ENCODE measurements at regions not wholly inside any gene's neighbourhood (a gene's known extent, or its start where the extent isn't known, plus 50 kb on each side); places are given as distances from the start of the nearest gene placed in this dataset.

DNA sequence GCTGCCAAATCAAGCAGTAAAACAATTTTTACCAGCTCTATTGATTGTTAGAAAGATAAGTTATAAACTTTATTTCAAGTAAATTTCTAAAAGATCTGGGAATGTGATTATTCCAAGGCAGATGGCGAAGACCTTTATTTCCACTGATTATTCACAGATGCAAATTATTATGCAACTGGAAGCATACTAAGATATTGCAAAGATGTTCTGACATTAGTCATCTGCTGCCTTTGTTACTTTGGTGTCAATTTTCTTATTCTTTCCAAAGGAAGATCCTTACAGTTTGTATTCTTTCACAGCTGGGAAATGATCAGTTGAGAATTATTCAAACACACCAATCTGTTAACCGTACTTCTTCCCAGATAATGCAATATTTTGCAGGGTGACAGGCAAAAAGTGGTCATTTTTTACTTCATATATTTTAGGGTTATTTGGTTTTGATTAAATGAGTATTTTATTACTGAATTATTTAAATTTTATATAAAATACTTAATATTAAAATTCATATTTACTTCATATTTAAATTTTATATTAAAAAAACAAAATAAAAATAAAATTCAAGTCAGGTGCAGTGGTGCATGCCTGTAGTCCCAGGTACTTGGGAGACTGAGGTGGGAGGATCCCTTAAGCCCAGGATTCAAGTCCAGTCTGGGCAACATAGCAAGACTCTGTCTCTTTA, 171.3 kb downstream of the FZD1 start:
- TF ChIP-seq, protein P1, sequence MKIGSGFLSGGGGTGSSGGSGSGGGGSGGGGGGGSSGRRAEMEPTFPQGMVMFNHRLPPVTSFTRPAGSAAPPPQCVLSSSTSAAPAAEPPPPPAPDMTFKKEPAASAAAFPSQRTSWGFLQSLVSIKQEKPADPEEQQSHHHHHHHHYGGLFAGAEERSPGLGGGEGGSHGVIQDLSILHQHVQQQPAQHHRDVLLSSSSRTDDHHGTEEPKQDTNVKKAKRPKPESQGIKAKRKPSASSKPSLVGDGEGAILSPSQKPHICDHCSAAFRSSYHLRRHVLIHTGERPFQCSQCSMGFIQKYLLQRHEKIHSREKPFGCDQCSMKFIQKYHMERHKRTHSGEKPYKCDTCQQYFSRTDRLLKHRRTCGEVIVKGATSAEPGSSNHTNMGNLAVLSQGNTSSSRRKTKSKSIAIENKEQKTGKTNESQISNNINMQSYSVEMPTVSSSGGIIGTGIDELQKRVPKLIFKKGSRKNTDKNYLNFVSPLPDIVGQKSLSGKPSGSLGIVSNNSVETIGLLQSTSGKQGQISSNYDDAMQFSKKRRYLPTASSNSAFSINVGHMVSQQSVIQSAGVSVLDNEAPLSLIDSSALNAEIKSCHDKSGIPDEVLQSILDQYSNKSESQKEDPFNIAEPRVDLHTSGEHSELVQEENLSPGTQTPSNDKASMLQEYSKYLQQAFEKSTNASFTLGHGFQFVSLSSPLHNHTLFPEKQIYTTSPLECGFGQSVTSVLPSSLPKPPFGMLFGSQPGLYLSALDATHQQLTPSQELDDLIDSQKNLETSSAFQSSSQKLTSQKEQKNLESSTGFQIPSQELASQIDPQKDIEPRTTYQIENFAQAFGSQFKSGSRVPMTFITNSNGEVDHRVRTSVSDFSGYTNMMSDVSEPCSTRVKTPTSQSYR (CRISPR knock-in tag; IDR thresholded peaks at IDR 0.05; ENCODE audit: borderline replicate concordance) = no peak
- TF ChIP-seq FOXM1 (CRISPR knock-in tag; IDR thresholded peaks at IDR 0.05) (no peak), JDP2 (CRISPR knock-in tag; IDR thresholded peaks at IDR 0.05; ENCODE audit: borderline replicate concordance) (no peak), YY1 (IDR thresholded peaks at IDR 0.05; ENCODE audit: insufficient read depth, insufficient replicate concordance, low read depth, low read length) (no peak), GATAD1 (CRISPR knock-in tag; IDR thresholded peaks at IDR 0.05) (no peak), SAFB2 (CRISPR knock-in tag; IDR thresholded peaks at IDR 0.05; ENCODE audit: borderline replicate concordance, low read depth) (no peak), NFE2 (CRISPR knock-in tag; IDR thresholded peaks at IDR 0.05) (no peak), ELF1 (CRISPR knock-in tag; IDR thresholded peaks at IDR 0.05) (no peak), EZH2 (conservative IDR thresholded peaks at IDR 0.05; ENCODE audit: low read depth, low read length) (no peak)

All from HepG2 (cell line).